ENCODE measurements at regions not wholly inside any gene's neighbourhood (a gene's known extent, or its start where the extent isn't known, plus 50 kb on each side); places are given as distances from the start of the nearest gene placed in this dataset.

DNA sequence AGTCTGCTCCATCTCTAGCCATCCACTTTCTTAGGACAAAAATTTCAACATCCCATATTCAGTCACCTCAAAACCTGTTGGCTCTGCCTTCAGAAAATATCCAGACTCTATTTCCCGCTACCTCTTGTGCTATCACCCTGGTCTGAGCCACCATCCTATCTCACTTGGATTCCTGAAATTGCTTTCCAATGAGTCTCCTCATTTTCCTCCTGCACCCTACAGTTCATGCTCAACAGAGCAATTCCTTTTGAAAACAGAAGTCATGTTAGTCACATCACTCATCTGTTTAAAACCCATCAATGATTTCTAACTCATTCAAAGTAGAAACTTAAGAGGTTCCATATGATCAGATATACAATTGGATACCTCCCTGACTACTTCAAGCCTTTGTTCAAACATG, 229.9 kb downstream of the ADGRG6 start:
- WGBS (ENCODE audit: insufficient coverage, insufficient replicate concordance, low lambda C conversion rate, missing lambda C conversion rate), result 25% methylated on average over 1 of the region's 1 CpG
- FAIRE-seq (no peak), DNase-seq (ENCODE audit: low read depth, low spot score) (no peak), ATAC-seq (no peak)
- Histone ChIP-seq H3K4me1 (ENCODE audit: control insufficient read depth, insufficient read depth, low read length) (no peaks in the 10 kb centered on the region), H3K9me3 (replicated peaks; ENCODE audit: control insufficient read depth, insufficient read depth, low read length) (no peaks in the 10 kb centered on the region; the same call in 2 of the 3 replicates), H3K4me2 (ENCODE audit: control insufficient read depth, insufficient read depth) (no peak overlapping the region), H4K20me1 (ENCODE audit: control insufficient read depth, insufficient read depth) (no peaks in the 10 kb centered on the region), H3K36me3 (ENCODE audit: control insufficient read depth in 2 of 2, insufficient read depth in 2 of 2, low read length in 1 of 2) (no peaks in the 10 kb centered on the region), H3K9ac (ENCODE audit: control insufficient read depth, insufficient read depth, low read length) (no peak overlapping the region), H3K27ac (ENCODE audit: control insufficient read depth, insufficient read depth) (no peak overlapping the region), H3K79me2 (ENCODE audit: control insufficient read depth, insufficient read depth, low read length) (no peaks in the 10 kb centered on the region), H2AFZ (ENCODE audit: control insufficient read depth, low read depth, low read length) (no peak overlapping the region), H3K4me3 (no peak overlapping the region), H3K27me3 (replicated peaks in 1 of 2; ENCODE audit: control insufficient read depth in 2 of 2, insufficient read depth in 2 of 2, low read length in 1 of 2) (no peaks in the 10 kb centered on the region)
- BruUV-seq (replicated peaks), result no TSS peak
- intact Hi-C loops (cut with micrococcal nuclease; ENCODE audit: unreplicated experiment), result no loop called here
- ChIA-PET SMC1A (ENCODE audit: uncharacterized antibody, unreplicated experiment) (no interaction called here), CTCF (no interaction called here), POLR2A (no interaction called here), RAD21 (ENCODE audit: unreplicated experiment) (no interaction called here)
- no peak for TF ChIP-seq BCL11A (IDR thresholded peaks at IDR 0.05; ENCODE audit: low read depth, low read length)
- no peak for TF ChIP-seq YY1 (IDR thresholded peaks at IDR 0.05; ENCODE audit: low read depth, low read length)
- TF ChIP-seq, protein P1, sequence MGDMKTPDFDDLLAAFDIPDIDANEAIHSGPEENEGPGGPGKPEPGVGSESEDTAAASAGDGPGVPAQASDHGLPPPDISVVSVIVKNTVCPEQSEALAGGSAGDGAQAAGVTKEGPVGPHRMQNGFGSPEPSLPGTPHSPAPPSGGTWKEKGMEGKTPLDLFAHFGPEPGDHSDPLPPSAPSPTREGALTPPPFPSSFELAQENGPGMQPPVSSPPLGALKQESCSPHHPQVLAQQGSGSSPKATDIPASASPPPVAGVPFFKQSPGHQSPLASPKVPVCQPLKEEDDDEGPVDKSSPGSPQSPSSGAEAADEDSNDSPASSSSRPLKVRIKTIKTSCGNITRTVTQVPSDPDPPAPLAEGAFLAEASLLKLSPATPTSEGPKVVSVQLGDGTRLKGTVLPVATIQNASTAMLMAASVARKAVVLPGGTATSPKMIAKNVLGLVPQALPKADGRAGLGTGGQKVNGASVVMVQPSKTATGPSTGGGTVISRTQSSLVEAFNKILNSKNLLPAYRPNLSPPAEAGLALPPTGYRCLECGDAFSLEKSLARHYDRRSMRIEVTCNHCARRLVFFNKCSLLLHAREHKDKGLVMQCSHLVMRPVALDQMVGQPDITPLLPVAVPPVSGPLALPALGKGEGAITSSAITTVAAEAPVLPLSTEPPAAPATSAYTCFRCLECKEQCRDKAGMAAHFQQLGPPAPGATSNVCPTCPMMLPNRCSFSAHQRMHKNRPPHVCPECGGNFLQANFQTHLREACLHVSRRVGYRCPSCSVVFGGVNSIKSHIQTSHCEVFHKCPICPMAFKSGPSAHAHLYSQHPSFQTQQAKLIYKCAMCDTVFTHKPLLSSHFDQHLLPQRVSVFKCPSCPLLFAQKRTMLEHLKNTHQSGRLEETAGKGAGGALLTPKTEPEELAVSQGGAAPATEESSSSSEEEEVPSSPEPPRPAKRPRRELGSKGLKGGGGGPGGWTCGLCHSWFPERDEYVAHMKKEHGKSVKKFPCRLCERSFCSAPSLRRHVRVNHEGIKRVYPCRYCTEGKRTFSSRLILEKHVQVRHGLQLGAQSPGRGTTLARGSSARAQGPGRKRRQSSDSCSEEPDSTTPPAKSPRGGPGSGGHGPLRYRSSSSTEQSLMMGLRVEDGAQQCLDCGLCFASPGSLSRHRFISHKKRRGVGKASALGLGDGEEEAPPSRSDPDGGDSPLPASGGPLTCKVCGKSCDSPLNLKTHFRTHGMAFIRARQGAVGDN (IDR thresholded peaks at IDR 0.05), result no peak
- no peak for TF ChIP-seq JUND (IDR thresholded peaks at IDR 0.05; ENCODE audit: low read depth, low read length)
- no peak for TF ChIP-seq SRF (IDR thresholded peaks at IDR 0.05; ENCODE audit: low read depth in 2 of 2, low read length in 2 of 2)
- no peak for TF ChIP-seq ZNF622 (IDR thresholded peaks at IDR 0.05)
- TF ChIP-seq, protein P2, sequence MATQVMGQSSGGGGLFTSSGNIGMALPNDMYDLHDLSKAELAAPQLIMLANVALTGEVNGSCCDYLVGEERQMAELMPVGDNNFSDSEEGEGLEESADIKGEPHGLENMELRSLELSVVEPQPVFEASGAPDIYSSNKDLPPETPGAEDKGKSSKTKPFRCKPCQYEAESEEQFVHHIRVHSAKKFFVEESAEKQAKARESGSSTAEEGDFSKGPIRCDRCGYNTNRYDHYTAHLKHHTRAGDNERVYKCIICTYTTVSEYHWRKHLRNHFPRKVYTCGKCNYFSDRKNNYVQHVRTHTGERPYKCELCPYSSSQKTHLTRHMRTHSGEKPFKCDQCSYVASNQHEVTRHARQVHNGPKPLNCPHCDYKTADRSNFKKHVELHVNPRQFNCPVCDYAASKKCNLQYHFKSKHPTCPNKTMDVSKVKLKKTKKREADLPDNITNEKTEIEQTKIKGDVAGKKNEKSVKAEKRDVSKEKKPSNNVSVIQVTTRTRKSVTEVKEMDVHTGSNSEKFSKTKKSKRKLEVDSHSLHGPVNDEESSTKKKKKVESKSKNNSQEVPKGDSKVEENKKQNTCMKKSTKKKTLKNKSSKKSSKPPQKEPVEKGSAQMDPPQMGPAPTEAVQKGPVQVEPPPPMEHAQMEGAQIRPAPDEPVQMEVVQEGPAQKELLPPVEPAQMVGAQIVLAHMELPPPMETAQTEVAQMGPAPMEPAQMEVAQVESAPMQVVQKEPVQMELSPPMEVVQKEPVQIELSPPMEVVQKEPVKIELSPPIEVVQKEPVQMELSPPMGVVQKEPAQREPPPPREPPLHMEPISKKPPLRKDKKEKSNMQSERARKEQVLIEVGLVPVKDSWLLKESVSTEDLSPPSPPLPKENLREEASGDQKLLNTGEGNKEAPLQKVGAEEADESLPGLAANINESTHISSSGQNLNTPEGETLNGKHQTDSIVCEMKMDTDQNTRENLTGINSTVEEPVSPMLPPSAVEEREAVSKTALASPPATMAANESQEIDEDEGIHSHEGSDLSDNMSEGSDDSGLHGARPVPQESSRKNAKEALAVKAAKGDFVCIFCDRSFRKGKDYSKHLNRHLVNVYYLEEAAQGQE (IDR thresholded peaks at IDR 0.05; ENCODE audit: low read depth, low read length), result no peak
- no peak for TF ChIP-seq STAT3 (IDR thresholded peaks at IDR 0.05; ENCODE audit: low read depth, low read length)
- in situ Hi-C loops (cut with MboI), result no loop called here

All from GM12878 (cell line).